Head of caudate nucleus (tissue), 42 donors: ENCODE measurements at regions not wholly inside any gene's neighbourhood (a gene's known extent, or its start where the extent isn't known, plus 50 kb on each side); places are given as distances from the start of the nearest gene placed in this dataset.
A peak's percentile ranks its signal among the peaks of the same experiment; 100 is the strongest.

ENCODE experiments used
- DNase-seq, 42 donors: peaks; one replicate each; pipeline versions ENCODE4 v3.0.0 to v3.0.0-alpha.2; 2020 to 2021; ENCODE audit warnings: mixed read lengths in 7 of 42
- intact Hi-C: fragments of 100-400 bp; cut with DNase I; formaldehyde crosslinking; loops from one replicate; pipeline ENCODE4 v1.15.0; 2022

- intact Hi-C loops = no loop called here
- DNase-seq = peak in 3 of 42 donors; percentile 13 to 26 (median 21)
Observed at GRCh38 chr7:15778191-15778590, 91.7 kb upstream of the MEOX2 start.

GRCh38 chr7:15765753-15766152, 79.3 kb upstream of the MEOX2 start:
- intact Hi-C loops = no loop called here
- no peak for DNase-seq

- intact Hi-C loops = no loop called here
- DNase-seq = no peak
Observed at GRCh38 chr7:15764851-15765382, 78.4 kb upstream of the MEOX2 start.

- intact Hi-C loops = no loop called here
- DNase-seq = no peak
Observed at GRCh38 chr7:15764010-15764409, 77.5 kb upstream of the MEOX2 start.

GRCh38 chr7:15757041-15758000, 70.8 kb upstream of the MEOX2 start:
- intact Hi-C loops = no loop called here
- no peak for DNase-seq

- no peak for DNase-seq
- intact Hi-C loops = no loop called here
Observed at GRCh38 chr7:15755061-15755460, 68.6 kb upstream of the MEOX2 start.

- intact Hi-C loops = no loop called here
- no peak for DNase-seq
Observed at GRCh38 chr7:15753887-15754579, 67.5 kb upstream of the MEOX2 start.

GRCh38 chr7:15752377-15752776, 65.9 kb upstream of the MEOX2 start:
- intact Hi-C loops = no loop called here
- DNase-seq = no peak

GRCh38 chr7:15751191-15751701, 64.8 kb upstream of the MEOX2 start:
- intact Hi-C loops = no loop called here
- DNase-seq = no peak

GRCh38 chr7:15750727-15751126, 64.2 kb upstream of the MEOX2 start:
- intact Hi-C loops = no loop called here
- no peak for DNase-seq

GRCh38 chr7:15749631-15750030, 63.1 kb upstream of the MEOX2 start:
- intact Hi-C loops = no loop called here

GRCh38 chr7:15747712-15748111, 61.2 kb upstream of the MEOX2 start:
- no peak for DNase-seq
- intact Hi-C loops = no loop called here

More at GRCh38 chr7:15749631-15750030, 63.1 kb upstream of the MEOX2 start:
- DNase-seq = no peak

GRCh38 chr7:15747301-15747700, 60.8 kb upstream of the MEOX2 start:
- DNase-seq = no peak
- intact Hi-C loops = no loop called here

- DNase-seq = no peak
- intact Hi-C loops = no loop called here
Observed at GRCh38 chr7:15743926-15744480, 57.5 kb upstream of the MEOX2 start.

GRCh38 chr7:15737601-15738000, 51.1 kb upstream of the MEOX2 start:
- DNase-seq = no peak
- intact Hi-C loops = no loop called here
